K562 (cell line): ENCODE measurements at regions not wholly inside any gene's neighbourhood (a gene's known extent, or its start where the extent isn't known, plus 50 kb on each side); places are given as distances from the start of the nearest gene placed in this dataset.
A peak's percentile ranks its signal among the peaks of the same experiment; 100 is the strongest.

Experiments
- BACH1 ChIP-seq: fragments of 200-800 bp; sonication (Bioruptor generic); IDR thresholded peaks from 2 replicates; pipeline ENCODE4 v1.6.1; 2016; ENCODE audit warnings: missing genetic modification characterization, missing compliant biosample characterization
- BMI1 ChIP-seq: fragments of 150-350 bp; IDR thresholded peaks from 2 replicates; pipeline ENCODE4 v1.6.1; 2014; ENCODE audit warnings: low read length
- EGR1 ChIP-seq: fragments of 450-650 bp; conservative IDR thresholded peaks from 2 replicates; pipeline ENCODE4 v1.6.1; 2017; ENCODE audit warnings: mild to moderate bottlenecking
- FOXA1 ChIP-seq: fragments of 450-650 bp; IDR thresholded peaks from 2 replicates; pipeline ENCODE4 v1.6.1; 2016; ENCODE audit warnings: mild to moderate bottlenecking, borderline replicate concordance
- GABPB1 ChIP-seq: sonication (generic); formaldehyde crosslinking; IDR thresholded peaks from 2 replicates; pipeline ENCODE4 v1.8.0; 2022; ENCODE audit warnings: mild to moderate bottlenecking, missing genetic modification reagents
- HMG20A ChIP-seq: fragments of 450-650 bp; formaldehyde crosslinking; conservative IDR thresholded peaks from 2 replicates; pipeline ENCODE4 v1.4.0; 2020; ENCODE audit warnings: mild to moderate bottlenecking, mixed read lengths
- MGA ChIP-seq: fragments of 450-650 bp; IDR thresholded peaks from 2 replicates; pipeline ENCODE4 v1.6.1; 2016; ENCODE audit warnings: mild to moderate bottlenecking, moderate library complexity
- NRF1 ChIP-seq, 2 experiments: fragments of 450-650 bp; IDR thresholded peaks in 1 of 2; conservative IDR thresholded peaks in 1 of 2; 2 replicates each; pipeline ENCODE4 v1.6.1; 2014; ENCODE audit warnings: mild to moderate bottlenecking in 2 of 2
- RBBP5 ChIP-seq: fragments of 200-600 bp; sonication (generic); IDR thresholded peaks from 2 replicates; pipeline ENCODE4 v1.6.1; 2012; ENCODE audit warnings: borderline replicate concordance, mild to moderate bottlenecking, low read length, control low read depth, inconsistent platforms; ENCODE audit not compliant: insufficient read depth, poor library complexity, severe bottlenecking
- SRSF3 ChIP-seq: fragments of 200-400 bp; formaldehyde crosslinking; IDR thresholded peaks from 2 replicates; pipeline ENCODE4 v1.6.1; 2016; ENCODE audit warnings: mild to moderate bottlenecking, low read length, moderate library complexity; ENCODE audit not compliant: insufficient read depth
- TCF15 ChIP-seq: fragments of 250-450 bp; sonication (Bioruptor Pico); IDR thresholded peaks from 2 replicates; pipeline ENCODE4 v1.8.0; 2022; ENCODE audit warnings: moderate library complexity, mild to moderate bottlenecking, inconsistent platforms
- TF ChIP-seq, protein P1 (sequence below): fragments of 200-800 bp; sonication (Bioruptor generic); IDR thresholded peaks from 2 replicates; pipeline ENCODE4 v1.6.1; 2017; ENCODE audit warnings: missing genetic modification characterization, missing compliant biosample characterization
- TF ChIP-seq, protein P2 (sequence below): fragments of 450-650 bp; conservative IDR thresholded peaks from 2 replicates; pipeline ENCODE4 v1.6.1; 2016; ENCODE audit warnings: missing genetic modification characterization, low read depth, mild to moderate bottlenecking, missing compliant biosample characterization, moderate library complexity

DNA sequence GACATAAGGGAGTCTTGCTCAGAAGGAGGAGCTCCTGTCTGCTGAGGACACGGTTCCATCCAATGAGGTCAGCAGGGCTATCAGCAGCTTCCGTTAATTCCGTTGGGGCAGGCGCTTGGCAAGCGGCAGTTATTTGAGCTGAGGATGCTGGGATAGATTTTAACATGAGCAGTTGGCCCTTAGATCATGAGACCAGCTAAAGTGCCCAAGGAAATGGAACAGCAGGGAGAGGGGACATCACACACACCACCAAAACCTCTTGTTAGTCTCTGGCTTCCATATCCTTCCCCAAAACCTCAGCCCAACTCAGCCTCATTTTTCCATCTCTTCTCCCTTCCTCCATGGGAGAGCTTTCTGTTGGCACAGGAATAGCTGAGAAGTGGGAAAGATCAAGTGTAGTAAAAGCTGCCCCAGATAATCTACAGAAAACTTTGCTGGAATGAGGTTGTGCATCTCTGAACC, 138.7 kb upstream of the PZP start (continued):
- TF ChIP-seq MGA = peak; percentile 17; the same call in 1 of the 2 replicates
- TF ChIP-seq TCF15 (CRISPR knock-in tag) = no peak
- no peak for TF ChIP-seq SRSF3
- no peak for TF ChIP-seq HMG20A
- no peak for TF ChIP-seq GABPB1 (CRISPR knock-in tag)
- TF ChIP-seq FOXA1 = no peak
- TF ChIP-seq NRF1 (conservative IDR thresholded peaks at IDR 0.05 in 1 of 2, IDR thresholded peaks at IDR 0.05 in 1 of 2) = no peak
- TF ChIP-seq BACH1 = peak; percentile 65; the same call in 1 of the 2 replicates
- TF ChIP-seq, protein P1, sequence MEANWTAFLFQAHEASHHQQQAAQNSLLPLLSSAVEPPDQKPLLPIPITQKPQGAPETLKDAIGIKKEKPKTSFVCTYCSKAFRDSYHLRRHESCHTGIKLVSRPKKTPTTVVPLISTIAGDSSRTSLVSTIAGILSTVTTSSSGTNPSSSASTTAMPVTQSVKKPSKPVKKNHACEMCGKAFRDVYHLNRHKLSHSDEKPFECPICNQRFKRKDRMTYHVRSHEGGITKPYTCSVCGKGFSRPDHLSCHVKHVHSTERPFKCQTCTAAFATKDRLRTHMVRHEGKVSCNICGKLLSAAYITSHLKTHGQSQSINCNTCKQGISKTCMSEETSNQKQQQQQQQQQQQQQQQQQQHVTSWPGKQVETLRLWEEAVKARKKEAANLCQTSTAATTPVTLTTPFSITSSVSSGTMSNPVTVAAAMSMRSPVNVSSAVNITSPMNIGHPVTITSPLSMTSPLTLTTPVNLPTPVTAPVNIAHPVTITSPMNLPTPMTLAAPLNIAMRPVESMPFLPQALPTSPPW (CRISPR knock-in tag) = peak; percentile 47
- TF ChIP-seq, protein P2, sequence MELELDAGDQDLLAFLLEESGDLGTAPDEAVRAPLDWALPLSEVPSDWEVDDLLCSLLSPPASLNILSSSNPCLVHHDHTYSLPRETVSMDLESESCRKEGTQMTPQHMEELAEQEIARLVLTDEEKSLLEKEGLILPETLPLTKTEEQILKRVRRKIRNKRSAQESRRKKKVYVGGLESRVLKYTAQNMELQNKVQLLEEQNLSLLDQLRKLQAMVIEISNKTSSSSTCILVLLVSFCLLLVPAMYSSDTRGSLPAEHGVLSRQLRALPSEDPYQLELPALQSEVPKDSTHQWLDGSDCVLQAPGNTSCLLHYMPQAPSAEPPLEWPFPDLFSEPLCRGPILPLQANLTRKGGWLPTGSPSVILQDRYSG (tag) = no peak
- no peak for TF ChIP-seq BMI1
- no peak for TF ChIP-seq EGR1
- TF ChIP-seq RBBP5 = no peak
